SK-N-SH (cell line): ENCODE measurements at regions not wholly inside any gene's neighbourhood (a gene's known extent, or its start where the extent isn't known, plus 50 kb on each side); places are given as distances from the start of the nearest gene placed in this dataset.

ENCODE experiments used
- MAX ChIP-seq: IDR thresholded peaks from 2 replicates; pipeline ENCODE4 v1.4.0; 2012; ENCODE audit warnings: low read depth
- POLR2AphosphoS5 ChIP-seq: IDR thresholded peaks from 2 replicates; pipeline ENCODE4 v1.6.1; 2012; ENCODE audit warnings: low read depth, low read length
- TF ChIP-seq, protein P1 (sequence below): fragments of 200-600 bp; sonication (generic); IDR thresholded peaks from 2 replicates; pipeline ENCODE4 v1.6.1; 2017; ENCODE audit warnings: antibody characterized with exemption, mild to moderate bottlenecking, moderate library complexity

GRCh38 chr4:84164201-84164600 is 334.9 kb downstream of the NKX6-1 start:
- TF ChIP-seq POLR2AphosphoS5 (no peak), MAX (no peak)
- TF ChIP-seq, protein P1, sequence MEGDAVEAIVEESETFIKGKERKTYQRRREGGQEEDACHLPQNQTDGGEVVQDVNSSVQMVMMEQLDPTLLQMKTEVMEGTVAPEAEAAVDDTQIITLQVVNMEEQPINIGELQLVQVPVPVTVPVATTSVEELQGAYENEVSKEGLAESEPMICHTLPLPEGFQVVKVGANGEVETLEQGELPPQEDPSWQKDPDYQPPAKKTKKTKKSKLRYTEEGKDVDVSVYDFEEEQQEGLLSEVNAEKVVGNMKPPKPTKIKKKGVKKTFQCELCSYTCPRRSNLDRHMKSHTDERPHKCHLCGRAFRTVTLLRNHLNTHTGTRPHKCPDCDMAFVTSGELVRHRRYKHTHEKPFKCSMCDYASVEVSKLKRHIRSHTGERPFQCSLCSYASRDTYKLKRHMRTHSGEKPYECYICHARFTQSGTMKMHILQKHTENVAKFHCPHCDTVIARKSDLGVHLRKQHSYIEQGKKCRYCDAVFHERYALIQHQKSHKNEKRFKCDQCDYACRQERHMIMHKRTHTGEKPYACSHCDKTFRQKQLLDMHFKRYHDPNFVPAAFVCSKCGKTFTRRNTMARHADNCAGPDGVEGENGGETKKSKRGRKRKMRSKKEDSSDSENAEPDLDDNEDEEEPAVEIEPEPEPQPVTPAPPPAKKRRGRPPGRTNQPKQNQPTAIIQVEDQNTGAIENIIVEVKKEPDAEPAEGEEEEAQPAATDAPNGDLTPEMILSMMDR = no peak
